ENCODE measurements at regions not wholly inside any gene's neighbourhood (a gene's known extent, or its start where the extent isn't known, plus 50 kb on each side); places are given as distances from the start of the nearest gene placed in this dataset.

DNA sequence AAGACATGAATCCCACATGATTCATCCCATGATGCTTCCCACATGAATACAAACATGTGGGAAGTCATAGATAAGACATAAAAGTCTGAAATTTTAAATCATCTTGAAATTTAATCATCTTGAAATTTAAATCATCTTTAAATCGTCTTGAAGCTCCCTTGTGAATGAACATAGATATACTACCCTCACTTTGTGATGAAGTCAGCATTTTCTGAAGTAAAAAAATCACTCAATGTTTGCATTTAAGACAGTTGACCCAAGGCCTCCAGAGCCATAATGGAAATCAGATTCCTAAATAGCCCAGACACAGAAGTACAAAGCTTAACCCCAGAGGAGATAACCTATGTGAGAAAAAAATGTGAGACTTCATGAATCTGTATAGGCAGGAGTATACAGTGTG lies 279.4 kb downstream of the ZBBX start:
- TF ChIP-seq CTCF (IDR thresholded peaks at IDR 0.05): no peak
- Histone ChIP-seq H3K4me3 (no peak overlapping the region), H3K27me3 (no peaks in the 10 kb centered on the region), H3K27ac (no peak overlapping the region), H3K4me1 (no peaks in the 10 kb centered on the region), H3K36me3 (no peaks in the 10 kb centered on the region), H3K9me3 (no peaks in the 10 kb centered on the region)
- DNase-seq (ENCODE audit: low spot score): no peak

DNA sequence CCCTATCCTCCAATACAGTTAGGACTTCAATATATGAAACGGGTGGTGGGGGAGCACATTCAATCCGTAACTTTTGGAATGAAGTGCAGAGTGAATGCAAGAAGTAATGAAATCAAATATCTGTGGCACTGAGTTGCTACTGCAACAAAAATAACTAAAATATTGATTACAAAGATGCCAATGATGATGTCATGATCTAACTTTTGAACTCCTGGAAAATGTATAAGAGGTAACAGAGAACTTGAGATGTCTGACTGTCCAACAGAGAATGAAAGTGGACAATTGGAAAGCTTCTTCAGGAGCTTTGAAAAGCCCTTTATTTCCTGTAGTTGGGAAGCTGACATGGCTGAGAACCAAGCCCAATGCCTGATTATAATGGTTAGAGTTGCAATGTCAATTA lies 279.9 kb downstream of the ZBBX start:
- DNase-seq (ENCODE audit: low spot score): no peak
- no peak overlapping the region for H3K4me3 ChIP-seq
- no peak overlapping the region for H3K27ac ChIP-seq
- no peaks in the 10 kb centered on the region for H3K9me3 ChIP-seq
- no peaks in the 10 kb centered on the region for H3K4me1 ChIP-seq
- no peaks in the 10 kb centered on the region for H3K27me3 ChIP-seq
- no peak for TF ChIP-seq CTCF (IDR thresholded peaks at IDR 0.05)
- no peaks in the 10 kb centered on the region for H3K36me3 ChIP-seq

DNA sequence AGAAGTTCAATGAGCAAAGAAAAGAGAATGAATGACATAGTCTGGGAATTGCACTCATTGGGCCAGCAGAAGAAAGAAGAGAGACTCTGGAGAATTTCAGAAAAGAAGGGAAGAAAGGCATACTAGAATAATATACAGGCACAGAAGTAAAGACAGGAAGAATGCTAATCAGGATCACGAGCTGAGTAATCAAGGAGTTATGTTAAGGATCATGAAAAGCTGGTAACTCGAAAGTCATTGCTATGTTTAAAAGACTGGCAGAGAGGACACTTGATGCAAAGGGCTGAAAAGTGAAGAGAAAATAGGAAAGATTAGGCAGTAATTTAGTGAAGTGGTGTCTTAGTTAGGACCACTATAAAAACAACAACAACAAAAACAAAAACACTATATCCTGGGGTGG lies 284.1 kb downstream of the ZBBX start:
- H3K4me3 ChIP-seq: no peak overlapping the region
- H3K27ac ChIP-seq: no peak overlapping the region
- H3K27me3 ChIP-seq: no peaks in the 10 kb centered on the region
- H3K36me3 ChIP-seq: no peaks in the 10 kb centered on the region
- TF ChIP-seq CTCF (IDR thresholded peaks at IDR 0.05): no peak
- DNase-seq (ENCODE audit: low spot score): no peak
- no peaks in the 10 kb centered on the region for H3K9me3 ChIP-seq
- H3K4me1 ChIP-seq: no peaks in the 10 kb centered on the region

DNA sequence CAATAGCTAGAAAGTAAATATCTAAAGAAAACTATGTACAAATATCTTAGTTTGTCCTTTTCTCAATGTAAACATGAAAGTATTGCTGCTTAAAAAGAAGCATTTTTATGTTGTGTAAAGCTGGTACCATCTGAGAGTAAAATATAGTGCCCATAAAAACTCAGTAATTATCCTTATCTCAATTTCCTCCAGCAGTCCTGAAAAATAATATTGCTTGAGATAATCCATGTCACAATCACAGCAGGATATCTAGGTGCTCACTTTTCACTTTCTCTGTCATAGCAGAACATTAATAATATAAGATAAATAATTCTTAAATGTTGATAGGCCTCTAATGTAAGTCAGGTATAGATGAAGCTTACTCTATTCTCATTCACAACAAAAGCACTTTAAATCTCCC lies 285.5 kb downstream of the ZBBX start:
- H3K4me3 ChIP-seq: no peak overlapping the region
- no peaks in the 10 kb centered on the region for H3K36me3 ChIP-seq
- DNase-seq (ENCODE audit: low spot score): no peak
- no peak for TF ChIP-seq CTCF (IDR thresholded peaks at IDR 0.05)
- H3K4me1 ChIP-seq: no peaks in the 10 kb centered on the region
- no peak overlapping the region for H3K27ac ChIP-seq
- H3K27me3 ChIP-seq: no peaks in the 10 kb centered on the region
- H3K9me3 ChIP-seq: no peaks in the 10 kb centered on the region

GRCh38 chr3:167091226-167091625 lies 288.9 kb downstream of the ZBBX start:
- no peak for TF ChIP-seq CTCF (IDR thresholded peaks at IDR 0.05)
- no peaks in the 10 kb centered on the region for H3K4me1 ChIP-seq
- H3K9me3 ChIP-seq: no peaks in the 10 kb centered on the region
- no peaks in the 10 kb centered on the region for H3K36me3 ChIP-seq
- H3K27me3 ChIP-seq: no peaks in the 10 kb centered on the region
- DNase-seq (ENCODE audit: low spot score): no peak
- no peak overlapping the region for H3K27ac ChIP-seq
- H3K4me3 ChIP-seq: no peak overlapping the region

DNA sequence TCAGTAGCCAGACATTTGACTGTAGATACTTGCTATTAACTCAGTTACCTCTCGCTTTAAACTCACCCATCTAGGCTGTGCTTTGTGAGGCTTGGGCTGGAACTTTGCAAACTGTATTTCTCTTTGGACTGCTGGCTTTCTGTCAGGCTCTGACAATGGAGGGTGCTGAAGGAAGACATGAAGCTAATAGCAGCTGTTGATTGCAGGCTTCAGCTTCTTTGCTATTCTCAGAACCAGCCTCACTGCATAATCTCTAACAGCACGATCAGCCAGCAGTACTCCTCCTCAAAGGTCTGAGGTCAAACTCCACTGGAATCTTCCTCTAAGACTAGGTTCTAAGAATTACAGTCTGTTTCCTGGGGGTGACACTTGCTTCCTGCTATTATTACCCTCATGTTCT lies 295.6 kb downstream of the ZBBX start:
- H3K4me1 ChIP-seq: no peaks in the 10 kb centered on the region
- no peak for DNase-seq (ENCODE audit: low spot score)
- H3K36me3 ChIP-seq: no peaks in the 10 kb centered on the region
- peak overlapping the region in 1 of 2 donors; percentile 28 for H3K27ac ChIP-seq
- TF ChIP-seq CTCF (IDR thresholded peaks at IDR 0.05): no peak
- no peaks in the 10 kb centered on the region for H3K9me3 ChIP-seq
- no peaks in the 10 kb centered on the region for H3K27me3 ChIP-seq
- H3K4me3 ChIP-seq: no peak overlapping the region
